VCaP (cell line): ENCODE measurements at regions not wholly inside any gene's neighbourhood (a gene's known extent, or its start where the extent isn't known, plus 50 kb on each side); places are given as distances from the start of the nearest gene placed in this dataset.

ENCODE experiments used
- H3K27ac ChIP-seq: fragments of 450-650 bp; 2 replicates; pipeline ENCODE4 v1.5.1; 2017
- TF ChIP-seq, protein P1 (sequence below): fragments of 450-650 bp; conservative IDR thresholded peaks from 2 replicates; pipeline ENCODE4 v1.5.1; 2017; ENCODE audit warnings: mild to moderate bottlenecking, moderate library complexity

DNA sequence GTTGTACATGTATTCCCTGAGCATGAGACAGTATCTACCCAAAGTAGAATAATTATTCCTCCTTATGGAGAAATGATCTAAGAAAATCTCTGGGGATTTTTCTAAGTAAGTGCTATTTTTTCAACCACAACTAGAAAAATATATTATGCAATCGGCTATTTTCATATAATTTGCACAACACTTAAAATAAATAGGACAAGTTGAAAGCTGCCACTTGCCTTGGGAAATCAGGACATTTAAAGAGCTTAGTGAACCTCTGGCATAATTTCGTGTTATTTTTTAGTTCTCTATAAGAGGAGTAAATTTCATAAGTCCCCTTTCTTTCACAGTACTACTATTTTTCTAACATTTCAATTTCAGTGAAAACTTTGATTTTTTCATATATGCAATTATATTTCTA is 672.1 kb downstream of the OTOL1 start:
- TF ChIP-seq, protein P1, sequence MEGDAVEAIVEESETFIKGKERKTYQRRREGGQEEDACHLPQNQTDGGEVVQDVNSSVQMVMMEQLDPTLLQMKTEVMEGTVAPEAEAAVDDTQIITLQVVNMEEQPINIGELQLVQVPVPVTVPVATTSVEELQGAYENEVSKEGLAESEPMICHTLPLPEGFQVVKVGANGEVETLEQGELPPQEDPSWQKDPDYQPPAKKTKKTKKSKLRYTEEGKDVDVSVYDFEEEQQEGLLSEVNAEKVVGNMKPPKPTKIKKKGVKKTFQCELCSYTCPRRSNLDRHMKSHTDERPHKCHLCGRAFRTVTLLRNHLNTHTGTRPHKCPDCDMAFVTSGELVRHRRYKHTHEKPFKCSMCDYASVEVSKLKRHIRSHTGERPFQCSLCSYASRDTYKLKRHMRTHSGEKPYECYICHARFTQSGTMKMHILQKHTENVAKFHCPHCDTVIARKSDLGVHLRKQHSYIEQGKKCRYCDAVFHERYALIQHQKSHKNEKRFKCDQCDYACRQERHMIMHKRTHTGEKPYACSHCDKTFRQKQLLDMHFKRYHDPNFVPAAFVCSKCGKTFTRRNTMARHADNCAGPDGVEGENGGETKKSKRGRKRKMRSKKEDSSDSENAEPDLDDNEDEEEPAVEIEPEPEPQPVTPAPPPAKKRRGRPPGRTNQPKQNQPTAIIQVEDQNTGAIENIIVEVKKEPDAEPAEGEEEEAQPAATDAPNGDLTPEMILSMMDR: no peak
- H3K27ac ChIP-seq: no peak overlapping the region

DNA sequence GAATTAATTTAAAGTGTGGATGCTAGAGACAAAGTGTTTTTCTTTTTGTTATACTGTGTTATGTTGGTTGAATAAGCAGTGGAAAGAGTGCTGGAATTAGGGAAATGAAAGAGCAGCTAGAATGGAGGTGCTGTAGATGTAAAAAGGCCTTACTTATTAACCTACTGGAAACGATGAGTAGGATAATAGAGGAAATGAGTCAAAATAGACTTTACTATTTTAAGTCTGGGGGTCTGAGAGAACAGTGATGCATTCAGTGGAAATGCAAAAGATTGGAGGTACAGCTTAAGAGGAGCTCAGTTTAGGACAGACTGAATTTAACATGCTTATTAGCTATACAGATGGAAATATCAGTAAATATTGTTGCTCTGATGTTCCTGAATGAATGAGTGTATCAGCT is 674.0 kb downstream of the OTOL1 start:
- TF ChIP-seq, protein P1: no peak
- H3K27ac ChIP-seq: no peak overlapping the region

DNA sequence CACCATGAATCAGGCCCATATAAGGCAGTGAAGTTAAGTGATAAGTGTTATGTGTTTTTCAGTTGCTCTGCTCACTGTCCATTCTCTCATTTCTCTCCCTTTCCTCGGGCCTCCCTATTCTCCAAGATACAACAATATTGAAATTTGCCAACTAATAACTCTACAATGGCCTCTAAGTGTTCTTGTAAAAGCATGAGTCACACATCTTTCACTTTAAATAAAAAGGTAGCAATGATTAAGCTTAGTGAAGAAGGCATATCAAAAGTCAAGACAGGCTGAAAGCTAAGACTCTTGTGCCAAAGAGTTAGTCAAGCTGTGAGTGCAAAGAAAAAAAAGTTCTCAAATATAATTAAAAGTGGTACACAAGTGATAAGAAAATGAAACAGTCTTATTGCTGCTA is 675.4 kb downstream of the OTOL1 start:
- TF ChIP-seq, protein P1: no peak
- no peak overlapping the region for H3K27ac ChIP-seq

DNA sequence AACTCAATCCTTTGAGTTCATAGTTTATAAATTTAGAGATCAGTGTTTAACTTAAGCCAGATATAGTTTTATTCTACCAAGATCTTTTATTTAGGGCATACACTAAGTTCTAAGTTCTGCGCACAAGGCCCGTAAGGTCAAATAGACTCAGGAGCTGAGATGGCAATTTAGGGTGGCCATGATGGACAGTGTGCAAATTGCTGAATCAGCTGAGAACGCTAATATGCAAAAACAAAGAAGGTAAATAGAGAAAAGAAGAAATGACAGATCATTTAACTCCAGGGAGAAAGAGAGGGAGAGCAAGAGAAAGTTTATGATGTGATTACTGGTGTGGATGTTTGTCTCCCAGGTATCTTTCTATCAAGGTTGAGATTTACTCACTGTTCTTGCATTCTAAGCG is 678.5 kb downstream of the OTOL1 start:
- TF ChIP-seq, protein P1: no peak

DNA sequence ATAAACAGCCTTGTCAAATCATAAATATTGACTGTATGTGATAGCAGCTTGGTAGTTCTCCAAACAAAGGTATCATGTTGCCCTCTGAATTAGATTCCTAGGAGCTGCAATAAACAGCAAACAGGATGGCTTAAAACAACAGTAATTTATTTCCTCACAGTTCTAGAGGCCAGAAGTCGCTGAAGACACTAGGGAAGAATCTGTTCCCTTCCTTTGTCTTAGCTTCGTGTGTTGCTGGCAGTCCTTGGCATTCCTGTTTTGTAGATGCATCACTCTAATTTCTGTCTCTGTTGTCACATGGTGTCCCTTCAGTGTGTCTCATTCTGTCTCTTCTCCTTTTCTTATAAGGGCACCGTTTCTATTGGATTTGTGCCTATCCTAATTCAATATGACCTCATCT is 679.3 kb downstream of the OTOL1 start:
- TF ChIP-seq, protein P1: no peak
- no peak overlapping the region for H3K27ac ChIP-seq

More for the DNA sequence above, 678.5 kb downstream of the OTOL1 start:
- no peak overlapping the region for H3K27ac ChIP-seq

DNA sequence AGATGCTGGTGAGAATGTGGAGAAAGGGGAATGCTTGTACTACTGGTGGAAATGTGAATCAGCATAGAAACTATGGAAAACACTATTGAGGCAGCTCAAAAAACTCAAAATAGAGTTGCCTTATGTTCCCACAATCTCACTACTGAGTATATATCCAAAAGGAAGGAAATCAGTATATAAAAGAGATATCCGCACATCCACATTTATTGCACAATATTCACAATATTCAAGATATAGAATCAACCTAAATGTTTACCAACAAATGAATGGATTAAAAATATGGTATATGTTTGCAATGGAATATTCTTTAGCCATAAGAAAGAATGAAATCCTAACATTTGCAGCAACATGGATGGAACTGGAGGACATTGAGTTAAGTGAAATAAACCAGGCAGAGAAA is 686.8 kb downstream of the OTOL1 start:
- TF ChIP-seq, protein P1: no peak
- H3K27ac ChIP-seq: no peak overlapping the region

DNA sequence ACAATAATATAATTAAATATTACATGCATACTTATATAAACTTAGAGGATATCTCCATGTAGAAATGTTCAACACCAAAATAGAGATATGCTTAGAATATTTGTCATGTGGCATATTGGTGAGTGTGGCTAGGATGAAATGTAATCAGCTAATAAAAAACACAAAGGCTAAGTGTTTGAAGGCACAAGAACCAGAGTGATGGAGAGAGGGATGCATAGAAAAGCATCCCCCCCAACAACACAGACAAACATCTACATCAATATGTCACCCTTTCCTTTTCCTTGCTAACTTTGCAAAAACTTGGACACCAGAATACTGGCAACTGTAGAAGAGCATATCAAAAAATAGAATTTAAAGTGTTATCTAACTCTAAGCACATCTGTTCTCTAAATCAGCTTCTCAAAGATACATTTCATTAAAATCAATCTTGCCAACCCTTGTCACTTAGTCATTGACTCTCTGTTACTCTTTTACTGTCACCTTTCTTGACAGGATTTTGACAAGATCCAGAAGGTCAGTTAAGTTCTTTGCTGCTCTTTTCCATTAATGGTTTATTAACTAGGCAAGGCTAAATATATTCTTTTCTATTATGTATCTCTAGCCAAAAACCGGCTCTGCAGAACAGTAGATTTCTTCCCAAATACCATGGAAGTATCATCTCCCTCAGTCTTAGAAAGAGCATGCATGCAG is 695.9 kb downstream of the OTOL1 start:
- TF ChIP-seq, protein P1: no peak
- no peak overlapping the region for H3K27ac ChIP-seq
